NCI-H1436 treated with DMSO at 0.1 percent for 48 hours (cell line): ENCODE measurements at regions not wholly inside any gene's neighbourhood (a gene's known extent, or its start where the extent isn't known, plus 50 kb on each side); places are given as distances from the start of the nearest gene placed in this dataset.
"Not testable (repeated sequence)": the region's sequence is repeated elsewhere in the genome, so short reads cannot be mapped to it uniquely, and the experiment has no call there.

Experiments used
- DNase-seq: peaks from one replicate; lab custom pipeline; 2025; lab: John Stamatoyannopoulos, UW

DNA sequence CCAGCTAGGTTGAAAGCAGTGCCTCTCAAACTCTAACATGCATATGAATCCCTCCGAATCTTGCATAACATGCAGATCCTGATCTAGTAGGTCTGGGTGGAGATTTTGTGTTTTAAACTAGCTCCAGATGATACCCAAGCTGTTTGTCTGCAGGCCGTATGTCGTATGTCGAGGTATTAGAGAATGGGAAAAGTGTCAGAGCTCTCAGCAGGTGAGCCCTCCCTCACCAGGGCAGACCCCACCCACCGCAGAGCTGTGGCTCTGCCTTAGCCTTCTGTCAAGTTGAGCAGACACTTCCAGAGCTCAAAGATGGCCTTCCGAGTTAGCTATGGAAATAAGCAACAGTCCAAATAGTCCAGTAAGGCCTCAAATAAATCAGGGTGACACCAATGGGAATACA is 83.2 kb upstream of the MAP3K1 start:
- no peak for DNase-seq

DNA sequence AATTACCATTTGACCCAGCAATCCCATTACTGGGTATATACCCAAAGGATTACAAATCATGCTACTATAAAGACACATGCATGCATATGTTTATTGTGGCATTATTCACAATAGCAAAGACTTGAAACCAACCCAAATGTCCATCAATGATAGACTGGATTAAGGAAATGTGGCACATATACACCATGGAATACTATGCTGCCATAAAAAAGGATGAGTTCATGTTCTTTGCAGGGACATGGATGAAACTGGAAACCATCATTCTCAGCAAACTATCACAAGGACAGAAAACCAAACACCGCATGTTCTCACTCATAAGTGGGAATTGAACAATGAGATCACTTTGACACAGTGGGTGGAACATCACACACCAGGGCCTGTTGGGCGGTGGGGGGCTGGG is 83.9 kb upstream of the MAP3K1 start:
- DNase-seq, result not testable (repeated sequence)

DNA sequence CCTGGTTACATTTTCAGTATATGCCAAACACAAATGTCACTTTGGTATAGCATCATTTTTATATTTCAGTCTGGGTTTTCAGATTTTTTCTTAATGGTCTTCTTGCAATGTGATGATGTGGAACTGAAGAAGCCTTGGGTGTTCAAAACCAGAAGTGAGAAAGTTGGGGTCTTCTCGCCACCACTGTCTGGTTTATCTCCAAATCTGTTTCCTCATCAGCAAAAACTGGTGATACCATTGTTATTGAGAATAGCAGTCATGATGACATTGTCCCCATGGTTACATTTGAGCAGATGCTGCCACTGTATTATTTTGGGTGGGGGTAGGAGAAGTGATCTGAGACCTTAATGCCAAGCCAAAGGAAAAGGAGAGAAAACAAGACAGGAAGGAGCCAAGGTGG is 85.9 kb upstream of the MAP3K1 start:
- DNase-seq, result no peak

DNA sequence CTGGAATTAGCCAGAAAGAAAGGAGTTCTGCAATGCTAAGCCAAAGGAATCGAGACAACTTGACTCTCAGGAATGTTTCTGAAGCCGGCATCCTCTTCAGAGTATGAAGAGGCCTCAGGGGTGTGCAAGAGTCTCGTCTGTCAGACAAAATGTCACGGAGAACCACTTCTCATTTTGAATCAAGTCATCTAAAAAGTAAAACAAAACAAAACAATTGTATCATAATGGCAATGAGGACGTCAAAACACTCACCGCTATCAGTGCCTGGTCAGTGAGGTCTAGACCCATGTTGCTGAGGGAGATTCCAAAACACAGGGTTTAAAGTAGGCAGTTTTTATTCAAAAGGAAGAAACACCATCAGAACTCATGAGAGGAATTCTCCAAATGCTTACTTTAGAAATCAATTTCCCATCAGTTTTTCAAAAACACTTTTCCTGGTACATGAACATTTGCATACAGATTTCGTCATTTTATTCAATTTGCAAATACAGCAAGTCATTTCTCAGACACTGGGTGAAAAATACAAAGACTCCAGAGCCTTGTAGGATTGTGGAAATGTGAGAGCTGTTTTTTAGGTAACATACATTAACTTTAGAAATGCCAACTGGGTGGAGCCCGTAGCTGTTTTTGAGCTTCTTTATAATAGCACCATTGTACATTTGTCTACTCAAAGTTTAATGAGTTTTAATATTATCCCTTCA is 89.5 kb upstream of the MAP3K1 start:
- DNase-seq, result no peak

DNA sequence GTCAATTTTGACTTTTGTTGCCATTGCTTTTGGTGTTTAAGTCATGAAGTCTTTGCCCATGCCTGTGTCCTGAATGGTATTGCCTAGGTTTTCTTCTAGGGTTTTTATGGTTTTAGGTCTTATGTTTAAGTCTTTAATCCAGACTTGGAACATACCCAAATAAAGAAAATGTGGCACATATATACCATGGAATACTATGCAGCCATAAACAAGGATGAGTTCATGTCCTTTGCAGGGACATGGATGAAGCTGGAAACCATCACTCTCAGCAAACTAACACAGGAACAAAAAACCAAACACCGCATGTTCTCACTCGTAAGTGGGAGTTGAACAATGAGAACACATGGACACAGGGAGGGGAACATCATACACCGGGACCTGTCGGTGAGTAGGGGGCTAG is 90.5 kb upstream of the MAP3K1 start:
- not testable (repeated sequence) for DNase-seq

DNA sequence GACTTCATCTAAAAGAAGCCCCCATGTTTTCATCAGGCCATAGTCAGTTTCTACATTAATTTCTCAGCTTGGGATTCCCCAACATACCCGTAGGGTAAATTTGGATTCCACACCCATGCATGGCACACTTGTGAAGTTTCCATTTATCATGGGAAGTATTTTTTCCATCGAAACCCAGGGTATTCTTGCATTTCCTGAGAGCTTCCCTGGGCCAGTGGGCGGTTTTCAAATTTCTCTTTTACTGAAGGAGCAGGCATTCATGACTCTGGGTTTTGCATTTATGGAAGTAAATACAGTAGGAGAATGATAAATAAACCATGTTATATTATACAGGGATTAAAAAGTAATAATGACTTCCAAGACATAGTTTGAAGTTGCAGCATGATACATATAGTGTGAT is 93.0 kb upstream of the MAP3K1 start:
- no peak for DNase-seq

DNA sequence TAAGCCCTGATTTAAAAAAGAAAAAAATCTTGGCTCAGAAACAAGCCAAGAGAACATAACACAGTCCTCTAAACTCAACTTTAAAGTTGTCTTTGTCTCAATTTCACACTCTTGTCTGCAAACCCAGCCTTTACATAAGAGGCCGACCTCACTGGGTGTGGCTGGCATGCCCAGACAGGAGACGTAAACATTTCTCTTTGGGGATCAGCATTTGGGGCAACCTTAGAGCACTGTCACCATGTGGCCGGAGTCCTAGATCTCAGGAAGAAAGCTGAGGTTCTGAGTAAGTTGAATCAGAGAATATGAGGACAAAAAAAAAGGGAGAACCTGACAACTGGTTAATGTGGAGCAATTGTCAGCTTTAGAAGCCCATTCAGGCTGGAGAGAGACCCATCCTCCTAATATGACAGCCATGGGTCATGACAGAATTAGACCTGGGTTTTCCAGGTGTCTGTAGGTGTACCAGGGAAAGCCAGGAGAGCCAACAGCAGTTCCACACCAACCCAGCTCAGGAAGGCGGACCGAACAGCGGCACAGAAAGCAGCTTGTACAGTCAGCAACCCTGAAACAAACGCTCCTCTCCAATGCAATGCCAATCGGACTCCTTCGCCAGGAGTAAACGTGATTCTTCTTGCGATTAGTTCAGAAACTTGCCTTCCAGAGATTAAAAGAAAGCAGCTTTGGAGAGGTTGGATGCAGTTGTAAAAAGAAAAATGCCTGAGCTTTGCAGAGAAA is 97.9 kb upstream of the MAP3K1 start:
- DNase-seq, result no peak

DNA sequence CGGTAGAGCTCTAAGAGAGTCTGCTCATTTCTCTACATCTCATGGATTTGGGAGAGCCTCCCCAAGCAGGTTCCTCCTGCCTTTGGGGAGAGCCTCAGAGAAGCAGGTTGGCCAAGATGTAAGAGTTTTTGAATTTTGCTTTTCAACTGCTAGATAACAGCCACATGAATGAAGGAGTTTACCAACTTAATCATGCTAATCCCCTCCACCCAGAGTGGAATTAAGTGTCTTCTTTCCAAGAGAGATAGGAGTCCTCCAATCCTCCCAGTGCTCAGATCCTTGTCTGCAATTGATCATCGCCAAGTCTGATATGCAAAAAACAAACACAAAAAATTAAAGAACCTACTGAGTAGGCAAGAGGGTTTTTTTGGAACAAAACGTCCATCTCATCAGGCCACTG is 99.4 kb upstream of the MAP3K1 start:
- DNase-seq, result no peak

DNA sequence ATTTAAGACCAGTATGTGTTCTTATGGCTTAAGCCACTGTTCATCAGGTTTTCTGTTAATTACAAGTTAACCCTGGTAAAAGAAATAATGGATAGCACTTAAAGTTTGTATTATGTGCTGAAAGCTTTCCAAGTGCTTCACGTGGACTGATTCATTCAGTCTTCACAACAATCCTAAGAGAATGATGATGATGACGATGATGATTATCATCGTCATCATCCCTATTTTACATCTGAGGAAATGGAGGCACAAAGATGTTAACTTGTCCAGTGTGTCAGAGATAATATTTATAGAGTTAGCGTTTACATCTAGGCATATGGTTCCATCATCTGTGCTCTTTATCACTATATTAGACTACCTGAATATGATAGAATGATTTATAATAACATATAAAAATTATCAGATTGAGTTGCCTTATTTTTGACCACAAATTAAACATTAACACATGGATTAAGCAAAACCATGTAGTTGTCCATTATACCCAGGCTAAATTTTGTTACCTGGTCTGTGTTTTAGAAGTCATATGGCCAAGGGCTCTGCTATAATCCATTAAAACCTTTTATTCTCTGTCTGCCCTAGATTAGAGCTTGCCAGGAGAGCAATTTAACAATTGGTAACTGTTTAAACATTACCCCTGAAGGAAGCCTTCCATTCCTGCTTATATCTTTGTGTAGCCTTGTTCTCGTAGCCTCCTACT is 102.3 kb upstream of the MAP3K1 start:
- no peak for DNase-seq

DNA sequence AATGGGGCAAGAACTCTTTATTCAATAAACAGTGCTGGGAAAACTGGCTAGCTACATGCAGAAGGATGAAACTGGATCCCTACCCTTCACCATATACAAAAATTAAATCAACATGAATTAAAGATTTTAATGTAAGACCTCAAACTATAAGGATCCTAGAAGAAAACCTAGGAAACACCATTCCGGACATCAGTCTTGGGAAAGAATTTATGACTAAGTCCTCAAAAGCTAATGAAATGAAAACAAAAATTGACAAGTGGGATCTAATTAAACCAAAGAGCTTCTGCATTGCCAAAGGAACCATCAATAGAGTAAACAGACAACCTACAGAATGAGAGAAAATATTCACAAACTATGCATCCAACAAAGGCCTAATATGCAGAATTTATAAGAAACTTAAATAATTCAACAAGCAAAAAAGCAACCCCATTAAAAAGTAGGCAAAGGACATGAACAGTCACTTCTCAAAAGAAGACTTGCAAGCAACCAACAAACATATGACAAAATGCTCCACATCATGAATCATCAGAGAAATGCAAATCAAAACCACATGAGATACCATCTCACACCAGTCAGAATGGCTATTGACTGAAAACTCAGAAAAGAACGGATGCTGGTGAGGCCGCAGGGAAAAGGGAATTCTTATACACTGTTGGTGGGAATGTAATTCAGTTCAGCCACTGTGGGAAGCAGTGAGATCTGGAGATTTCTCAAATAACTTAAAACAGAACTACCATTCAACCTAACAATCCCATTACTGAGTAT is 104.3 kb upstream of the MAP3K1 start:
- DNase-seq, result no peak

DNA sequence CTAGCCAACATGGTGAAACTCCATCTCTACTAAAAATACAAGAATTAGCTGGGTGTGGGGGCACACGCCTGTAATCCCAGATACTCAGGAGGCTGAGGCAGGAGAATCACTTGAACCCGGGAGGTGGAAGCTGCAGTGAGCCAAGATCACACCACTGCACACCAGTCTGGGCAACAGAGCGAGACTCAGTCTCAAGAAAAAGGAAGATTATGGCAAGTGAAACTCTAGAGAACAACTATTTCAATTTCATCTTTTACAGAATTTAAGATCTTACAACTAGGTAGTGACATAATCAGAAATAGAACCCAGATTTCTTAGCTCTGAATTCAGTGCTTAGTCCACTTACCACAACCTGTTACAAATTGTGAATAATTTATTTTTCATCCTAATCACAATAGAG is 108.8 kb upstream of the MAP3K1 start:
- DNase-seq, result no peak

DNA sequence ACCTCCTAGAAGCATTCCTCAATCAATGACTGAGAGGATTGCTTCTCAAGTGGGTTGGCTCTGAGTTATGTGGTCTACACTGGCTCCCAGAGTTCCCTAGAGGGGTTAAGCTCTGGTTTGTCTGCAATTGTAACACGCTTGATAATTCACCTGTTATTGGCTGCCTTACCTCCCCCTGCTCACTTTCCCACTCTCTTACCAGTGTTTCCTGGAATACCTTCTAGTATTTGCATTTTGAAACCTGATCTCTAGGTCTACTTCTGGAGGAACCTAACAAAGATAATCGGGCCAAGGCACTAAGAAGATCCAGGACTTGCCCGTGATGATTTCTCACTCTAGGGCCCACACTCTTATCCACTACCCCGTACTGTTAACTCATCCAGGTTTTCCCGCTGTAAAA is 110.1 kb upstream of the MAP3K1 start:
- no peak for DNase-seq

DNA sequence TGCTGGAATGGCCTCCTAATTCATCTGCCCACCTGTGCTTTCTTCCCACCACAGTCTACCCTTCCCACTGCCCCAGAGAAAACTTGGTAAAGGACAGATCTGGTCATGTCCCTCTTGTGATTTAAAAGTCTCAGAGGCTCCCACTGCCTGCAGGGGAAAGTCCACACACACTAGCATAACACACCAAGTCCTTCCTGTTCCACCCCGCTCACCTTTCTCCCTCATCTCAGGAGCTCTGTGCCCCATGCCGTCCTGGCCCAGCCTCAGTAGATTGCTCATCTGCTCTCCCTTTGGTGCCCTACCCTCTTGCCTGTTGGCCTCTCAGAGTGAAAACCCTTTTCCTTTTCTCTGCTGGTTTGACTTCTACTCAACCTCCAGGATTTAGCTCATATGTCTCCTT is 111.4 kb upstream of the MAP3K1 start:
- DNase-seq, result no peak

DNA sequence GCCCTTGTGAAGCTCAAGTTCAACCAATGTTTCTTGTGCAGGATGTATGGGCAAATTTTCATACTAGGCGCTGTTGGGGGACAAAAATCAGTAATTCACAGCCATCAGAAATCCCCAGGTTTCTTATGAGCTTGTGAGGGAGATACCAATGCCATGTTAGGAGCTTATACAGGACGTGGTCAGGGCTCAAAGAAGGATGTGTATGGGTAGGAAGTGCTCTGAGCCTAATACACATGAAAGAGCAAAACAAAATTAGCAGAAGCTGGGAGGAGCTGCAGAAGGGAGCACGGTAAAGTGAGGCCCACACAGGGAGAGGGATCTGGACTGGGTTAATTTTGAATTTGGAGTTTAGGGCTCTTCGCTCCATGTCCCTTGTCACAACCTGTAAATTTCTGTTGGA is 114.6 kb upstream of the MAP3K1 start:
- DNase-seq, result no peak

DNA sequence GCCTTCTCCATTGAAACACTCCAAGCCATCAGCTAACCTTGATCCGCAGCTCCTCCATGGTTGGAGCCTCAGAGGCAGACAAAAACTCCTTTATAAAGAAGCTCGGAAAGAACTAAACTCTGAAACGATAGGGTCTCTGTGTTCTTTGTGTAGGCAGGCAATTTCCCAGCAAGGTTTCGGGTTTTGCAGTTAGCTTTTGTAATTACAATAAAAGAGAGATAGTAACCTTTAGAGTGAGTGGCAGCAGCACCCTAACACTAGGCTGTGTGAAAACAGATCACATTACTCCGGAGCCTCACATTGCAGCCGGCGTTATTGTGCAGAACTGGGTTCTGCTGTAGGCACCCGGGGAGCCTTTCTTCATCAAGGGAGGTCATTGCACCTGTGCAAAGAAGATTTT is 115.8 kb upstream of the MAP3K1 start:
- DNase-seq, result no peak

DNA sequence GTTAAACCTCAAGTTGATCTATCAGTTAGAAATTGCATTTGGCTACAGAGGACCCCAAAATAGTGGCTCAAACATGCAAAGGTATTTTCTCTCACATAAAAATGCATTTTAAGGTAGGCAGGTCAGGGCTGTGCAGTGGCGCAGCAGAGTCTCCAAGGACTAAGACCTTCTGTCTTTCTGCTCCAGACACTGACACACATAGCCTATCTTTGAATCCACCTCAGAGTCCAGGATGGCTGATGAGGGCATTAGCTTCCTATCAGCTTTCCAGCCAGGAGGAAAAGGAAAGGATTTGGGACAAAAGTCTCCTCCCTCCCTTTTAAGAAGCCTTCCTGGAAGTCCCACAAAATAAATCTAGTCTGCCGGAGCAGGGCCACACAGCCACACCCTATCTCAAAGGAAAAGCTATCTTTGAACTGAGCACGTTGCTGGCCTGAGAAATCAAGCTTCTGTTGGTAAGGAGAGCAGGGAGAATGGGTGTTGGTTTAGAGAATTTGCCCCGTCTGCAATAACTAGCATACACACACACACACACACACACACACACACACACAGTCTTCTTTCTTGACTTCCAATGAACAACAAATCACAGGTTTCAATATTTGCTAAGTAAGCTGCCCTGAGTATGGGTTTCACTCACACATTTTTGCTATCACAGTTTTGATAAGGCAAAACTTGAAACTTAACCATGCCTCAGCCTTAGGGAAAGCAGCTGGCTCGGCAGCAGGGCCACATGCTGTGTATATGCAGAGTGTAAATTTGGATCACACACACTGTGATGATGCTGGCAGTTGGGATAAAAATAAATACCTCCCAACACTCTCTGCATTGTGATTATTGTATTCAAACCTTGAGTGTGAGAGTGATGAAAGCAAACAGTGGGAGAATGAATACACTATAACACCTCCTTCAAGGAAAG is 116.6 kb upstream of the MAP3K1 start:
- DNase-seq, result no peak

DNA sequence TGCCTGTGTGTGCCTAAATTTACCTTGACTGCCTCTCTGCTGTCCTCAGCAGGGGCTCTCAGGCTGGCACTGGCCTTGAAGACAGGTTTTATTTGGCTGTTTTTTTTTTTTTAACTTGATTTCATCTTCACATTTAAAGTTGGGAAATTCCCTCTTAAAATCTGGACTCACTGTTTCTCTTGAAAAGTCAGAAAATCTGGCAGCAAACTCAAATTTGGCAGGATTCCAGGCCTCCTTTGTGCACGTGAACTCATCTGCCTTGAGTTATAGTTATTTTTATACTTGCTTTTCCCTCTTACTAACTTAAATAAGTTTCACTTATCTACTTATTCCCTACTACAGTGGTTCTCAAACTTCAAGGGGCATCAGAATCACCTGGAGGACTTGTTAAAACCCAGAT is 118.4 kb upstream of the MAP3K1 start:
- DNase-seq, result no peak

DNA sequence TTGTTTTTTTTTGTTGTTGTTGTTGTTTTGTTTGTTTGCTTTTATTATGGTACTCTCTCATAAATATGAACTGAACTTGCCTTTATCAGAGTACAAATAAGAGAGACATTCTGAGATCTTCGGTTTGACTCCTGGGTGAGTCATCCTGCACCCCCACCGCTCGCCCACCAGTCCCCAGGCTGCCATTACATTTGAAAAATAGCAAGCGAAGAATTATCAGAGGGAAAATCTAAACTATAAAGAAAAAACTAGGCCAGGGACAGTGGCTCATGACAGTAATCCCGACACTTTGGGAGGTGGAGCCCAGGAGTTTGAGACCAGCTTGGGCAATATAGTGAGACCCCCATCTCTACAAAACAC is 122.1 kb upstream of the MAP3K1 start:
- no peak for DNase-seq

DNA sequence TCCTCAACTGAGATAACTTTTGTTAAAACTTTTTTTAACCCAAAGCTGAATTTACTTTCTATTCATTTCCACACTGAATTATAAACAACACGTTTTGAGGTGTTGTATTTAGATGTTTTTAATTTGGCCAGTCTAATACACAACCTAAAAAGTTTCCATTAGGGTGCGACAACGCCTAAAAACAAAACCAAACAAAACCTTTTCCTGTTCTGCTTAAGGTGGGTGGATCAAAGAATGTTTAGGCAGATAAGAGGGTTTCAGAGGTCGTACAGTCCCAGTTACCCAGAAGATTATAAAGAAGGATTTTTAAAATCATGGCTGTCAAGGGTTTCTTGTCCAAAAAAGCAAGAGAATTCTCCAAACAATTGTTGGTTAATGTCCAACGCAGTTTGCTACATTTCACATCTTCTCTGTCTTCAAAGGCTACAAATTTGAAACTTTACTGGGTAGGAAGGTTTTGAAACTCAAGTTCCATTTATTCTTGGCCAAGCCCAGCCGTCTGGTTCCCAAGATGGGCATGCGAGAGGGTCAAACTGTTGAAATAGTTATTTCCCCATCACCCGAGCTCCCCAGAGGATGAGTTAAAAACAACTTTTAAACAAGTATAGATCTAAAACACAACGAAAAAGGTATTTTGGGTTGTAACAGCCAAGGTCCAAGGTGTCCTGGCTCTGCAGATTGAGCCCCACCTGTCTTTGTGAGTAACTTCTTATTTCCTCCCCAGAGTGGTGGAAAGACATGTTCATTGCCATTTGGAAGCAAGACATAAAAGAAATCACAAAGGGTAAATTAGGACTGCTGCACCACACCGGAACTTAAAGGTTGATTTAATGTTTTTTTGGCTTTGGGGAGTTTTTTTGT is 122.8 kb upstream of the MAP3K1 start:
- DNase-seq, result no peak

DNA sequence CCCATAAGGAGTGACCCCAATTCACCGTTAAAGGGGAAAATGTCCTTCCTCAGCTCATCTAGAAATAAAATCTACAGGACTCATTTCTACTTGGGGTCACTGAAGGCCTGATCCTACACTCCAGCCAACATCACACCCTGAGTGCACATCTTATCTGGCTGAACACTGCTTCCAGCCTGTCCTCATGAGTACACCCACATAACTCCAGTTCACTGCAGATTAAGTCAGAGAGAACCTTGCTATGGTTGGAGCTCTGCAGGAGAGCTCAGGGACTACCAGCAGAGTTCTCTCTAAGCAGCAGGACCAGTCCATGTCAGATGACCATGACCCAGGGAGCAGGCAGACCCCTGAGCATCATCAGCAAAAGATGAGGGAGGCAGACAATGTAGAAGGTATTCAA is 126.9 kb upstream of the MAP3K1 start:
- DNase-seq, result no peak
